CD4-positive, alpha-beta T cell treated with Interleukin-2 at 100 ng/mL for 4 hours (primary cell): ENCODE measurements at regions not wholly inside any gene's neighbourhood (a gene's known extent, or its start where the extent isn't known, plus 50 kb on each side); places are given as distances from the start of the nearest gene placed in this dataset.
"Not testable (repeated sequence)": the region's sequence is repeated elsewhere in the genome, so short reads cannot be mapped to it uniquely, and the experiment has no call there.

ENCODE experiments used
- DNase-seq: peaks from one replicate; pipeline ENCODE4 v3.0.0-alpha.2; 2020; ENCODE audit warnings: low spot score

- DNase-seq = no peak
Measured at GRCh38 chr15:70398694-70399093, 301.0 kb upstream of the TLE3 start.

GRCh38 chr15:70396807-70397206 is 299.1 kb upstream of the TLE3 start:
- no peak for DNase-seq

- no peak for DNase-seq
Measured at GRCh38 chr15:70395164-70395563, 297.4 kb upstream of the TLE3 start.

- DNase-seq = no peak
Measured at GRCh38 chr15:70390723-70391122, 293.0 kb upstream of the TLE3 start.

- DNase-seq = no peak
Measured at GRCh38 chr15:70387993-70388392, 290.3 kb upstream of the TLE3 start.

GRCh38 chr15:70387081-70387480 is 289.4 kb upstream of the TLE3 start:
- DNase-seq = no peak

- no peak for DNase-seq
Measured at GRCh38 chr15:70385711-70386110, 288.0 kb upstream of the TLE3 start.

- no peak for DNase-seq
Measured at GRCh38 chr15:70385052-70385451, 287.3 kb upstream of the TLE3 start.

GRCh38 chr15:70383856-70384255 is 286.1 kb upstream of the TLE3 start:
- DNase-seq = no peak

- no peak for DNase-seq
Measured at GRCh38 chr15:70382762-70383458, 285.2 kb upstream of the TLE3 start.

GRCh38 chr15:70382009-70382749 is 284.5 kb upstream of the TLE3 start:
- no peak for DNase-seq

- DNase-seq = no peak
Measured at GRCh38 chr15:70379938-70380883, 282.5 kb upstream of the TLE3 start.

- no peak for DNase-seq
Measured at GRCh38 chr15:70379134-70379533, 281.4 kb upstream of the TLE3 start.

- DNase-seq = no peak
Measured at GRCh38 chr15:70378126-70379031, 280.7 kb upstream of the TLE3 start.

GRCh38 chr15:70376929-70377691 is 279.4 kb upstream of the TLE3 start:
- no peak for DNase-seq

GRCh38 chr15:70376031-70376928 is 278.6 kb upstream of the TLE3 start:
- DNase-seq = no peak

- DNase-seq = no peak
Measured at GRCh38 chr15:70375586-70375985, 277.9 kb upstream of the TLE3 start.

- no peak for DNase-seq
Measured at GRCh38 chr15:70375006-70375431, 277.3 kb upstream of the TLE3 start.

- DNase-seq = no peak
Measured at GRCh38 chr15:70374096-70374495, 276.4 kb upstream of the TLE3 start.

GRCh38 chr15:70373439-70373838 is 275.7 kb upstream of the TLE3 start:
- not testable (repeated sequence) for DNase-seq
